HCT116 (cell line): ENCODE measurements at regions not wholly inside any gene's neighbourhood (a gene's known extent, or its start where the extent isn't known, plus 50 kb on each side); places are given as distances from the start of the nearest gene placed in this dataset.

Source experiments
- ATAC-seq: fragments of 200-7000 bp; cut with Tn5 transposase; 2 replicates; pipeline ENCODE4 v1.9.1; 2020; ENCODE audit warnings: mild to moderate bottlenecking, moderate library complexity
- BruUV-seq: library from RNA; stranded (reverse); fragments of 400-500 nt; replicated peaks from 2 replicates; lab custom pipeline; 2021; lab: Mats Ljungman, UMichigan
- CTCF ChIA-PET: fragments of 300-600 bp; sonication (Branson Sonifier 250); formaldehyde crosslinking; loops from one replicate; lab custom pipeline; 2021; ENCODE audit warnings: antibody characterized with exemption; lab: Charles Lee
- POLR2A ChIA-PET: fragments of 300-600, 350-600 bp; sonication (Branson Sonifier 250); formaldehyde crosslinking; loops from one replicate; lab custom pipeline; 2021; ENCODE audit warnings: antibody characterized with exemption; lab: Charles Lee
- RAD21 ChIA-PET, 2 experiments: fragments of 300-600 bp; sonication (Branson Sonifier 250); formaldehyde crosslinking; loops; one replicate each; lab custom pipeline; 2023; ENCODE audit warnings: low total read pairs in 2 of 2; ENCODE audit not compliant: uncharacterized antibody in 2 of 2, unreplicated experiment in 2 of 2, low non-redundant PET in 1 of 2; lab: Charles Lee
- DNase-seq: peaks from one replicate; pipeline ENCODE4 v3.0.0-alpha.2; 2010; ENCODE audit warnings: low read depth, low spot score
- H2AFZ ChIP-seq: fragments of 200-600 bp; shearing (Covaris generic), sonication (generic); 2 replicates; pipeline ENCODE4 v1.6.1; 2017; ENCODE audit warnings: low read depth, mixed run types, mixed read lengths, antibody characterized with exemption, low read length; ENCODE audit not compliant: poor library complexity, severe bottlenecking
- H3K27ac ChIP-seq: 2 replicates; pipeline ENCODE4 v1.5.1; 2012; ENCODE audit warnings: low read depth, low read length
- H3K27me3 ChIP-seq: fragments of 200-600 bp; sonication (generic); 2 replicates; pipeline ENCODE4 v1.6.1; 2016; ENCODE audit warnings: mixed run types, low read length, mixed read lengths; ENCODE audit not compliant: insufficient read depth
- H3K36me3 ChIP-seq, 2 experiments: fragments of 200-500 bp in 1 of 2; fragments of 200-600 bp in 1 of 2; sonication (Bioruptor generic) in 1 of 2; sonication (generic) in 1 of 2; 2 replicates each; pipeline versions ENCODE4 v1.5.1 to v1.6.1; 2014 to 2016; ENCODE audit warnings: low read length in 2 of 2, inconsistent platforms in 1 of 2, mixed read lengths in 1 of 2, mixed run types in 1 of 2; ENCODE audit not compliant: insufficient read depth in 2 of 2, control insufficient read depth in 1 of 2
- H3K4me1 ChIP-seq, 2 experiments: fragments of 200-600 bp in 1 of 2; sonication (generic) in 1 of 2; 2 replicates each; pipeline versions ENCODE4 v1.5.1 to v1.6.1; 2012 to 2017; ENCODE audit warnings: low read length in 2 of 2, inconsistent platforms in 1 of 2, mild to moderate bottlenecking in 1 of 2, mixed read lengths in 1 of 2, mixed run types in 1 of 2, moderate library complexity in 1 of 2; ENCODE audit not compliant: insufficient read depth in 2 of 2, control insufficient read depth in 1 of 2
- H3K4me2 ChIP-seq: fragments of 200-600 bp; sonication (generic); 2 replicates; pipeline ENCODE4 v1.6.1; 2017; ENCODE audit warnings: mixed run types, low read length, mixed read lengths
- H3K4me3 ChIP-seq, 2 experiments: fragments of 200-600 bp in 1 of 2; sonication (generic) in 1 of 2; replicated peaks in 1 of 2; 2 replicates each; pipeline ENCODE4 v1.5.1; 2011 to 2016; ENCODE audit warnings: low read length in 2 of 2, control low read depth in 1 of 2, low read depth in 1 of 2, mild to moderate bottlenecking in 1 of 2, mixed read lengths in 1 of 2, mixed run types in 1 of 2
- H3K79me2 ChIP-seq: fragments of 200-600 bp; sonication (generic); 2 replicates; pipeline ENCODE4 v1.6.1; 2017; ENCODE audit warnings: mild to moderate bottlenecking, mixed run types, low read length, moderate library complexity, mixed read lengths; ENCODE audit not compliant: insufficient read depth
- H3K9ac ChIP-seq: fragments of 200-600 bp; sonication (generic); 2 replicates; pipeline ENCODE4 v1.6.1; 2016; ENCODE audit warnings: low read length, mixed read lengths
- H3K9me2 ChIP-seq: fragments of 200-600 bp; sonication (generic), shearing (Covaris generic); 2 replicates; pipeline ENCODE4 v1.6.1; 2017; ENCODE audit warnings: mixed run types, mild to moderate bottlenecking, moderate library complexity; ENCODE audit not compliant: insufficient read depth
- H3K9me3 ChIP-seq, 2 experiments: fragments of 200-500 bp in 1 of 2; fragments of 200-600 bp in 1 of 2; sonication (Bioruptor generic) in 1 of 2; sonication (generic) in 1 of 2; 2 replicates each; pipeline ENCODE4 v1.6.1; 2014 to 2017; ENCODE audit warnings: low read length in 2 of 2, mixed read lengths in 2 of 2, inconsistent platforms in 1 of 2, low read depth in 1 of 2, mild to moderate bottlenecking in 1 of 2, mixed run types in 1 of 2, moderate library complexity in 1 of 2; ENCODE audit not compliant: control insufficient read depth in 1 of 2, insufficient read depth in 1 of 2
- H4K20me1 ChIP-seq: fragments of 200-600 bp; sonication (generic), shearing (Covaris generic); 2 replicates; pipeline ENCODE4 v1.6.1; 2017; ENCODE audit warnings: mixed run types, mild to moderate bottlenecking, moderate library complexity; ENCODE audit not compliant: insufficient read depth
- CBX3 ChIP-seq: IDR thresholded peaks from 2 replicates; pipeline ENCODE4 v1.6.1; 2012; ENCODE audit warnings: low read depth
- CEBPB ChIP-seq: IDR thresholded peaks from 2 replicates; pipeline ENCODE4 v1.6.1; 2012; ENCODE audit warnings: low read depth
- EGR1 ChIP-seq: IDR thresholded peaks from 2 replicates; pipeline ENCODE4 v1.6.1; 2012; ENCODE audit warnings: low read depth
- ELF1 ChIP-seq: IDR thresholded peaks from 2 replicates; pipeline ENCODE4 v1.6.1; 2012; ENCODE audit warnings: low read depth, borderline replicate concordance
- JUND ChIP-seq: IDR thresholded peaks from 2 replicates; pipeline ENCODE4 v1.6.1; 2012
- POLR2A ChIP-seq: IDR thresholded peaks from 2 replicates; pipeline ENCODE4 v1.7.0; 2011; ENCODE audit warnings: borderline replicate concordance; ENCODE audit not compliant: insufficient read depth, insufficient read length; ENCODE audit errors: extremely low read depth
- SIN3A ChIP-seq: IDR thresholded peaks from 2 replicates; pipeline ENCODE4 v1.6.1; 2012; ENCODE audit warnings: low read depth
- SRF ChIP-seq: IDR thresholded peaks from 2 replicates; pipeline ENCODE4 v1.6.1; 2012; ENCODE audit warnings: low read depth
- YY1 ChIP-seq: IDR thresholded peaks from 2 replicates; pipeline ENCODE4 v1.6.1; 2011; ENCODE audit warnings: low read length, low read depth, moderate library complexity, mild to moderate bottlenecking; ENCODE audit not compliant: insufficient replicate concordance; ENCODE audit errors: extremely low read depth
- intact Hi-C: fragments of 100-400 bp; cut with micrococcal nuclease; formaldehyde crosslinking; loops from 2 replicates; pipeline ENCODE4 v1.10.0; 2022
- TF ChIP-seq, protein P1 (sequence below): IDR thresholded peaks from 2 replicates; pipeline ENCODE4 v1.6.1; 2011; ENCODE audit warnings: mild to moderate bottlenecking, low read length, moderate library complexity; ENCODE audit not compliant: insufficient replicate concordance; ENCODE audit errors: extremely low read depth
- TF ChIP-seq, protein P2 (sequence below): IDR thresholded peaks from 2 replicates; pipeline ENCODE4 v1.6.1; 2012; ENCODE audit warnings: low read depth
- TF ChIP-seq, protein P3 (sequence below): IDR thresholded peaks from 2 replicates; pipeline ENCODE4 v1.6.1; 2012
- TF ChIP-seq, protein P4 (sequence below): IDR thresholded peaks from 2 replicates; pipeline ENCODE4 v1.6.1; 2012

DNA sequence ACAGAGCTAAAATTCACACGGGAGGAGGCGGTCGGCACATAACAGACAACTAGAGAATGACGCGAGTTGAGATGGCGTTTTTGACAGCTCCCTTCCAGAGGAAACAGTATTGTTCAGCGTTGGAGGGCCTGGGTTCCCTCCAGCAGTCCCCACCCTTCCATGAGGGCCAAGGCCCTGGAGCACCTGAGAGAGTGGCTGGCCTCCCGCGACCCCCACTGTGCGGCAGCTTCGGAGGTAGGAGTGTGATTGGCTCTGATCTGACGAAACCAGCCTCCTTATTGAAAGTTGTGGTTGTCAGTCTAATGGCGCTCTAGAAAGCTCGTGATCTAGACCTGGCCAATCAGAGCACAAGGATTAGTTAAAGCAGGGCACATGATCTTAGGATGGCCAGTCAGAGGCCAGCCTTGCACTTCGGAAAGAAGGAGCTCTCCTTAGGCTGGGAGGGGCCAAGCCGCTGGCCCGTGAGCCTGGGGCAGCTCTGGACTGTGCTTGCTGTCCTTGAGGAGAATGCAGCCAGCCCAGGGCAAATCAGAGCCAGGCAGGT, 104.5 kb upstream of the CELF4 start:
- ATAC-seq (no peak), DNase-seq (no peak)
- H3K4me2 ChIP-seq = no peak overlapping the region

GRCh38 chr18:37668971-37669747, 103.6 kb upstream of the CELF4 start:
- no TSS peak for BruUV-seq
- Histone ChIP-seq H3K4me1 (peaks cover 0 to 7% of the 10 kb centered on the region in 2 experiments; a peak in 2 of 4 replicates), H3K9me3 (no peaks in the 10 kb centered on the region), H3K9me2 (no peaks in the 10 kb centered on the region), H2AFZ (no peak overlapping the region), H3K36me3 (no peaks in the 10 kb centered on the region), H3K27ac (no peak overlapping the region), H3K27me3 (no peaks in the 10 kb centered on the region), H3K9ac (no peak overlapping the region), H3K4me2 (no peak overlapping the region), H3K79me2 (no peaks in the 10 kb centered on the region), H4K20me1 (no peaks in the 10 kb centered on the region), H3K4me3 (no peak overlapping the region)
- ChIA-PET RAD21 (no interaction called here), CTCF (no interaction called here), POLR2A (no interaction called here)
- DNase-seq (no peak), ATAC-seq (no peak)
- intact Hi-C loops = no loop called here
- TF ChIP-seq SRF (no peak), CEBPB (no peak), EGR1 (no peak), YY1 (no peak), SIN3A (no peak), ELF1 (no peak), CBX3 (no peak), POLR2A (no peak), JUND (no peak)
- TF ChIP-seq, protein P1, sequence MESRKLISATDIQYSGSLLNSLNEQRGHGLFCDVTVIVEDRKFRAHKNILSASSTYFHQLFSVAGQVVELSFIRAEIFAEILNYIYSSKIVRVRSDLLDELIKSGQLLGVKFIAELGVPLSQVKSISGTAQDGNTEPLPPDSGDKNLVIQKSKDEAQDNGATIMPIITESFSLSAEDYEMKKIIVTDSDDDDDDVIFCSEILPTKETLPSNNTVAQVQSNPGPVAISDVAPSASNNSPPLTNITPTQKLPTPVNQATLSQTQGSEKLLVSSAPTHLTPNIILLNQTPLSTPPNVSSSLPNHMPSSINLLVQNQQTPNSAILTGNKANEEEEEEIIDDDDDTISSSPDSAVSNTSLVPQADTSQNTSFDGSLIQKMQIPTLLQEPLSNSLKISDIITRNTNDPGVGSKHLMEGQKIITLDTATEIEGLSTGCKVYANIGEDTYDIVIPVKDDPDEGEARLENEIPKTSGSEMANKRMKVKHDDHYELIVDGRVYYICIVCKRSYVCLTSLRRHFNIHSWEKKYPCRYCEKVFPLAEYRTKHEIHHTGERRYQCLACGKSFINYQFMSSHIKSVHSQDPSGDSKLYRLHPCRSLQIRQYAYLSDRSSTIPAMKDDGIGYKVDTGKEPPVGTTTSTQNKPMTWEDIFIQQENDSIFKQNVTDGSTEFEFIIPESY = no peak
- TF ChIP-seq, protein P2, sequence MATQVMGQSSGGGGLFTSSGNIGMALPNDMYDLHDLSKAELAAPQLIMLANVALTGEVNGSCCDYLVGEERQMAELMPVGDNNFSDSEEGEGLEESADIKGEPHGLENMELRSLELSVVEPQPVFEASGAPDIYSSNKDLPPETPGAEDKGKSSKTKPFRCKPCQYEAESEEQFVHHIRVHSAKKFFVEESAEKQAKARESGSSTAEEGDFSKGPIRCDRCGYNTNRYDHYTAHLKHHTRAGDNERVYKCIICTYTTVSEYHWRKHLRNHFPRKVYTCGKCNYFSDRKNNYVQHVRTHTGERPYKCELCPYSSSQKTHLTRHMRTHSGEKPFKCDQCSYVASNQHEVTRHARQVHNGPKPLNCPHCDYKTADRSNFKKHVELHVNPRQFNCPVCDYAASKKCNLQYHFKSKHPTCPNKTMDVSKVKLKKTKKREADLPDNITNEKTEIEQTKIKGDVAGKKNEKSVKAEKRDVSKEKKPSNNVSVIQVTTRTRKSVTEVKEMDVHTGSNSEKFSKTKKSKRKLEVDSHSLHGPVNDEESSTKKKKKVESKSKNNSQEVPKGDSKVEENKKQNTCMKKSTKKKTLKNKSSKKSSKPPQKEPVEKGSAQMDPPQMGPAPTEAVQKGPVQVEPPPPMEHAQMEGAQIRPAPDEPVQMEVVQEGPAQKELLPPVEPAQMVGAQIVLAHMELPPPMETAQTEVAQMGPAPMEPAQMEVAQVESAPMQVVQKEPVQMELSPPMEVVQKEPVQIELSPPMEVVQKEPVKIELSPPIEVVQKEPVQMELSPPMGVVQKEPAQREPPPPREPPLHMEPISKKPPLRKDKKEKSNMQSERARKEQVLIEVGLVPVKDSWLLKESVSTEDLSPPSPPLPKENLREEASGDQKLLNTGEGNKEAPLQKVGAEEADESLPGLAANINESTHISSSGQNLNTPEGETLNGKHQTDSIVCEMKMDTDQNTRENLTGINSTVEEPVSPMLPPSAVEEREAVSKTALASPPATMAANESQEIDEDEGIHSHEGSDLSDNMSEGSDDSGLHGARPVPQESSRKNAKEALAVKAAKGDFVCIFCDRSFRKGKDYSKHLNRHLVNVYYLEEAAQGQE = no peak
- TF ChIP-seq, protein P3, sequence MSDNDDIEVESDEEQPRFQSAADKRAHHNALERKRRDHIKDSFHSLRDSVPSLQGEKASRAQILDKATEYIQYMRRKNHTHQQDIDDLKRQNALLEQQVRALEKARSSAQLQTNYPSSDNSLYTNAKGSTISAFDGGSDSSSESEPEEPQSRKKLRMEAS = no peak
- TF ChIP-seq, protein P4, sequence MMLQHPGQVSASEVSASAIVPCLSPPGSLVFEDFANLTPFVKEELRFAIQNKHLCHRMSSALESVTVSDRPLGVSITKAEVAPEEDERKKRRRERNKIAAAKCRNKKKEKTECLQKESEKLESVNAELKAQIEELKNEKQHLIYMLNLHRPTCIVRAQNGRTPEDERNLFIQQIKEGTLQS = no peak

More for the DNA sequence above, 104.5 kb upstream of the CELF4 start:
- Histone ChIP-seq H3K36me3 (no peaks in the 10 kb centered on the region), H3K9me3 (no peaks in the 10 kb centered on the region), H3K4me3 (no peak overlapping the region), H3K27me3 (no peaks in the 10 kb centered on the region), H3K4me1 (peaks cover 0 to 16% of the 10 kb centered on the region in 2 experiments; a peak in 2 of 4 replicates), H3K9ac (no peak overlapping the region), H3K79me2 (no peaks in the 10 kb centered on the region), H2AFZ (no peak overlapping the region), H4K20me1 (no peaks in the 10 kb centered on the region), H3K9me2 (no peaks in the 10 kb centered on the region), H3K27ac (no peak overlapping the region)
- POLR2A ChIA-PET = no interaction called here
- TF ChIP-seq JUND (no peak), CEBPB (no peak)
- intact Hi-C loops = no loop called here
- BruUV-seq = no TSS peak
- RAD21 ChIA-PET = no interaction called here
- CTCF ChIA-PET = no interaction called here
